ENCODE measurements at regions not wholly inside any gene's neighbourhood (a gene's known extent, or its start where the extent isn't known, plus 50 kb on each side); places are given as distances from the start of the nearest gene placed in this dataset.
A peak's percentile ranks its signal among the peaks of the same experiment; 100 is the strongest.

DNA sequence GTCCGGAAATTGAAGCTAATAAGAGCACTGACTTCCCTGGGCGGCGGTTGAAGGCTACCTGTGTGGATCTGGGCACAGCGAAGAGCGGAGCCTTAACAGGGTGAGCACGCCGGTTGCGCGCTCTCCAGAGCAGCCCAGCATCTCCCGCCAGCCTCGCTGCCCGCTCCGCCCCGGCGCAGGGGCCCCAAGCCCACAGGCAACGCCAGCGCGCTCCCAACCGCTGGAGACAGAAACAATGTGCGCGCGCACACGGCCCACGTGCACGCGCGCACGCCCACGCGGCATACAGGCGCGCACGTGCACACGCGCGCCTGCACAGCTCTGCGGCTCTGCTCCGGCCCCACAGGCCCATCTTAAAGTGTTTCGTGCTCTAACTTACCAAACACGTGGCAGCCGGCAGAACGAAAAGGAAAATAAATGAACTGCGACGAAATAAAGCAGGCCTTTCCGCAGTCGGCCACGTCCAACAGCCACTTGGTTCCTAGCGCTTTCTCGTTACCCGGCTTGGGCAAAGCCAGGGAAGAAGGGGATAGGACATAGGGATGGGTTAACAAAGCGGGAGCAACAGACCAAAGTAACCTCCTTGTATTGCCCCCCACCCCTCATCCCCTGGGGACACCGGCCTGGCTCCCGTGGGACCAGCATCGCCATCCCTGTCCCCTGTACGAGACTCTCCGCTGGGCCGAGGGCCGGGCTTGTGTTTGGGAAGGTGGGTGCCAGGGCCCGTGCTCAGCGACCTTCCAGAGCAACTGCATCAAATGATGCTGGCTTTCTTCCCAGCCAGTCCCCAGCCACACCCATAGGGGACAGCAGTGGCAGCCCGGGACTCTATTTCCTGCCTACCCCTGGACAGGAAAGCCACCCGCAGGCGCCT, 203.7 kb downstream of the ABHD5 start:
- Histone ChIP-seq H3K9me3 (ENCODE audit: control insufficient read depth, insufficient read depth, low read length) (no peaks in the 10 kb centered on the region), H3K27me3 (ENCODE audit: control insufficient read depth, insufficient read depth, low read length) (no peaks in the 10 kb centered on the region), H3K4me3 (ENCODE audit: low read depth, low read length) (peak overlapping the region; percentile 56), H3K27ac (ENCODE audit: low read depth, low read length) (peak overlapping the region; percentile 42)
- ChIA-PET POLR2A (no interaction called here), CTCF (interaction anchor here (0.6 to 1.8 kb wide), 4 partner anchors 39 to 171 kb away, joined by 3 to 9 read pairs (median 3); no protein-coding TSS in a partner anchor)
- peak; percentile 61 for DNase-seq (ENCODE audit: low read depth, low spot score)
- TF ChIP-seq, protein P1, sequence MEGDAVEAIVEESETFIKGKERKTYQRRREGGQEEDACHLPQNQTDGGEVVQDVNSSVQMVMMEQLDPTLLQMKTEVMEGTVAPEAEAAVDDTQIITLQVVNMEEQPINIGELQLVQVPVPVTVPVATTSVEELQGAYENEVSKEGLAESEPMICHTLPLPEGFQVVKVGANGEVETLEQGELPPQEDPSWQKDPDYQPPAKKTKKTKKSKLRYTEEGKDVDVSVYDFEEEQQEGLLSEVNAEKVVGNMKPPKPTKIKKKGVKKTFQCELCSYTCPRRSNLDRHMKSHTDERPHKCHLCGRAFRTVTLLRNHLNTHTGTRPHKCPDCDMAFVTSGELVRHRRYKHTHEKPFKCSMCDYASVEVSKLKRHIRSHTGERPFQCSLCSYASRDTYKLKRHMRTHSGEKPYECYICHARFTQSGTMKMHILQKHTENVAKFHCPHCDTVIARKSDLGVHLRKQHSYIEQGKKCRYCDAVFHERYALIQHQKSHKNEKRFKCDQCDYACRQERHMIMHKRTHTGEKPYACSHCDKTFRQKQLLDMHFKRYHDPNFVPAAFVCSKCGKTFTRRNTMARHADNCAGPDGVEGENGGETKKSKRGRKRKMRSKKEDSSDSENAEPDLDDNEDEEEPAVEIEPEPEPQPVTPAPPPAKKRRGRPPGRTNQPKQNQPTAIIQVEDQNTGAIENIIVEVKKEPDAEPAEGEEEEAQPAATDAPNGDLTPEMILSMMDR (IDR thresholded peaks at IDR 0.05; ENCODE audit: low read depth, low read length): no peak

DNA sequence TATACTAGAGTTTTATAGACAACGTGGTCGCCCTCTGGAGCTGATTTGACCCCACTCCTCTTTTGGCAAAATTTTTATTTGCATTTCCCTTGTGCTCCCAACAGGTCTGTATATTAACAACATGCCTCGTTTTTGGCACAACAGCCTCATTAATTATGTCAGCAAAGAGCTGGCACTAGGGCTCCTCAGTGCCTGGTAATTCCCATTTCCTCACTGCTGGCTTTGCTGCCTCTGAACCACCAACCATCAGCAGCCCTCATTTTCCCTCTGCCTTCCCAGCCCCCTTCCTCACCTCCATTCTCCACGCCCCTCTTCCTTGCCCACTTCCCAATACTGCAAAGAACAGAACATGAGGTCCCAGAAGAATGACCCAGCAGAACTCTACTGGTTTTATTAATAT, 204.8 kb downstream of the ABHD5 start:
- ChIA-PET POLR2A (no interaction called here), CTCF (interaction anchor here (1.8 kb wide), 1 partner anchor 40 kb away, joined by 9 read pairs; no protein-coding TSS in a partner anchor)
- H3K4me3 ChIP-seq (ENCODE audit: low read depth, low read length): no peak overlapping the region
- H3K27me3 ChIP-seq (ENCODE audit: control insufficient read depth, insufficient read depth, low read length): no peaks in the 10 kb centered on the region
- no peak overlapping the region for H3K27ac ChIP-seq (ENCODE audit: low read depth, low read length)
- no peak for DNase-seq (ENCODE audit: low read depth, low spot score)
- no peaks in the 10 kb centered on the region for H3K9me3 ChIP-seq (ENCODE audit: control insufficient read depth, insufficient read depth, low read length)
- TF ChIP-seq, protein P1 (IDR thresholded peaks at IDR 0.05; ENCODE audit: low read depth, low read length): no peak

DNA sequence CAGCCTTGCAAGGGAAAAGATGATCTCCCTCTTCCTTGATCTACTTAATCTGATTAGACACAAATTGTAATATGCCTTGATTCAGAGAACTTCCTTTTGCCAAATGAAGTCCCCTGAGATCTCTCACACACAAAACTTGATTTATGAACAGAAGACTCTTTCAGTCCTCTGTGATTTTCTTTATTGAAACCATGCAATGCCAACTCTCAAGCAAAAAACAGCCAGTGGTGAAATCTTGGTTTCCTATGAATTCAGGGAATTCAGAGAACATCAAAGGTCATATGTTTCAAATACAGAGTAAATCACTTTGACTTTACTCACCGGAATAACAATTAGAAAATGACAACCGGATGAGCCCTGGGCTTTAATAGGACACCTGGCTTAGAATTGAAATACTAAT, 211.7 kb downstream of the ABHD5 start:
- H3K27me3 ChIP-seq (ENCODE audit: control insufficient read depth, insufficient read depth, low read length): peaks cover 20% of the 10 kb centered on the region
- CTCF ChIA-PET: no interaction called here

DNA sequence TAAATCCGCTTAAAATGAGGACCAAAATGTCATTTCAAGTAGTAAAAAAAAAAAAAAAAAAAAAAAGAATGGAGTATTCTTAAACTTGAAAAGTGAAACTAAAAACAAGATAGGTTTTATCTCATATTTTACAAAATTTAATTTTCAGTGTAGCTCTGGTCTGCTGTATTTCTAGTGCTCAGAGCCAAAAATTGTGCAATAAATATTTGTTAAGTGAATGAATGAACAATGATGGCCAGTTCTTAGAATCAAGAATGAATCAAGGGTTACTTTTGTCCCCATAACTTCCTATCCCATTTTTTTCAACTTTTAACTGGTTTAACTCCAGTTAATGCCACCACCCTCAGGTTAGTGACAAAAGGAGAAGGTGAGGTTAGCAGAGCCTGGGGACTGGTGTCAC, 214.4 kb downstream of the ABHD5 start:
- Histone ChIP-seq H3K27me3 (ENCODE audit: control insufficient read depth, insufficient read depth, low read length) (peaks cover 20% of the 10 kb centered on the region), H3K9me3 (ENCODE audit: control insufficient read depth, insufficient read depth, low read length) (no peaks in the 10 kb centered on the region), H3K27ac (ENCODE audit: low read depth, low read length) (no peak overlapping the region), H3K4me3 (ENCODE audit: low read depth, low read length) (no peak overlapping the region)
- TF ChIP-seq, protein P1 (IDR thresholded peaks at IDR 0.05; ENCODE audit: low read depth, low read length): no peak
- POLR2A ChIA-PET: no interaction called here
- CTCF ChIA-PET: interaction anchor here (0.7 to 1.1 kb wide), 2 partner anchors 136 to 706 kb away, joined by 3 to 4 read pairs; no protein-coding TSS in a partner anchor
- DNase-seq (ENCODE audit: low read depth, low spot score): no peak

More for the DNA sequence above, 211.7 kb downstream of the ABHD5 start:
- no peaks in the 10 kb centered on the region for H3K9me3 ChIP-seq (ENCODE audit: control insufficient read depth, insufficient read depth, low read length)
- DNase-seq (ENCODE audit: low read depth, low spot score): no peak
- H3K4me3 ChIP-seq (ENCODE audit: low read depth, low read length): no peak overlapping the region
- TF ChIP-seq, protein P1 (IDR thresholded peaks at IDR 0.05; ENCODE audit: low read depth, low read length): no peak
- POLR2A ChIA-PET: no interaction called here
- H3K27ac ChIP-seq (ENCODE audit: low read depth, low read length): no peak overlapping the region

DNA sequence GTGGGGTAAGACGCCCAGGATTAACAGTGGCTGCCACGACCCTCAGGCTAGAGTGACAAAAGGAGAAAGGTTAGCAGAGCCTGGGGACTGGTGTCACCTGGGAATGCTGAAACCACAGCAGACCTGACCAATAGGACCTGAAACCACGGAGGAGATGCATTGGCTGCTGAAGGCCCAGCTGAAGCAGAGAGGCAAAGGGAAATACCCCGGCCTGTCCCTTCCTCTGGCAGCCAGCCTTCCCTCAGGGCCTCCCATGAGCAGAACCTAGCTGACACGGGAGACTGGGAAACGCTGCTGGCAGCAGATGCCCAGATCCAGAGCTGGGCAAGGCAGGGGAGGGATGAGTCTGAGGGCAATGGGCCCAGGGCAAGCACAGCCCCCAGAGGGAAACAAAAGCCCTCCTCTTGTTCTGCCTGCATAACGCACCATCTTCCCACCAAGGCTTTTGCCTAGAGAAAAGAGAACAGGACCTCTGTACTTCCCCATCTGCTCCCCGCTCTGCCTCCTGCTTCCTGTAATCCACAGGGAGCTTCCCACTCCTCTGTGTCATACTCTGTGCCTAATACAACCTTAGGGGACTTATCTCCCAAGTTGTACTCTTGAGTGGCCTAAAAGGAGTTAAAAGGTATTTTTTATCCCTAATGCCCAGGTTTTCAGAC, 216.2 kb downstream of the ABHD5 start:
- no peak for DNase-seq (ENCODE audit: low read depth, low spot score)
- H3K27ac ChIP-seq (ENCODE audit: low read depth, low read length): no peak overlapping the region
- H3K4me3 ChIP-seq (ENCODE audit: low read depth, low read length): no peak overlapping the region
- ChIA-PET POLR2A (no interaction called here), CTCF (interaction anchor here (0.9 to 2.5 kb wide), 2 partner anchors 20 to 51 kb away, joined by 3 to 8 read pairs; no protein-coding TSS in a partner anchor)
- H3K27me3 ChIP-seq (ENCODE audit: control insufficient read depth, insufficient read depth, low read length): peaks cover 20% of the 10 kb centered on the region
- TF ChIP-seq, protein P1 (IDR thresholded peaks at IDR 0.05; ENCODE audit: low read depth, low read length): no peak
- no peaks in the 10 kb centered on the region for H3K9me3 ChIP-seq (ENCODE audit: control insufficient read depth, insufficient read depth, low read length)

Measured in AG04450 (cell line).